Endothelial cell of umbilical vein (primary cell): ENCODE measurements at regions not wholly inside any gene's neighbourhood (a gene's known extent, or its start where the extent isn't known, plus 50 kb on each side); places are given as distances from the start of the nearest gene placed in this dataset.

Source experiments
- BruUV-seq: library from RNA; stranded (reverse); fragments of 400-500 nt; replicated peaks from 2 replicates; lab custom pipeline; 2021; lab: Mats Ljungman, UMichigan
- CTCF ChIA-PET: fragments of 300-600, 350-600 bp; sonication (Branson Sonifier 250); formaldehyde crosslinking; loops from one replicate; lab custom pipeline; 2021; ENCODE audit warnings: antibody characterized with exemption, inconsistent platforms; lab: Charles Lee
- POLR2A ChIA-PET: fragments of 300-600, 350-600 bp; sonication (Branson Sonifier 250); formaldehyde crosslinking; loops from one replicate; lab custom pipeline; 2021; ENCODE audit warnings: antibody characterized with exemption, inconsistent platforms; lab: Charles Lee
- DNase-seq: peaks from one replicate; pipeline ENCODE4 v3.0.0-alpha.2; 2011; ENCODE audit warnings: low read depth, low spot score
- FAIRE-seq: peaks from 2 replicates; lab custom pipeline; 2011; peaks lifted over from hg19 to GRCh38; lab: Jason Lieb, UNC
- H2AFZ ChIP-seq: 2 replicates; pipeline ENCODE4 v1.6.0; 2012; ENCODE audit warnings: low read depth, low read length, control low read depth, inconsistent platforms
- H3K27ac ChIP-seq: 2 replicates; pipeline ENCODE4 v1.5.1; 2011; ENCODE audit warnings: low read depth, mild to moderate bottlenecking, control low read depth, low read length, moderate library complexity; ENCODE audit not compliant: insufficient read depth
- H3K27me3 ChIP-seq, 2 experiments: 2 replicates each; pipeline versions ENCODE4 v1.6.0 to v1.6.1; 2011; ENCODE audit warnings: low read length in 2 of 2, mixed read lengths in 1 of 2; ENCODE audit not compliant: control insufficient read depth in 2 of 2, insufficient read depth in 2 of 2
- H3K36me3 ChIP-seq, 2 experiments: 2 replicates in 1 of 2; 3 replicates in 1 of 2; pipeline ENCODE4 v1.5.1; 2011; ENCODE audit warnings: low read length in 2 of 2, mild to moderate bottlenecking in 1 of 2, moderate library complexity in 1 of 2; ENCODE audit not compliant: control insufficient read depth in 2 of 2, insufficient read depth in 2 of 2; ENCODE audit errors: extremely low read depth in 1 of 2
- H3K4me1 ChIP-seq: 3 replicates; pipeline ENCODE4 v1.5.1; 2011; ENCODE audit warnings: mild to moderate bottlenecking, low read length; ENCODE audit not compliant: control insufficient read depth, insufficient read depth; ENCODE audit errors: extremely low read depth
- H3K4me2 ChIP-seq: 2 replicates; pipeline ENCODE4 v1.6.1; 2011; ENCODE audit warnings: low read length, control low read depth, mixed read lengths; ENCODE audit not compliant: insufficient read depth
- H3K4me3 ChIP-seq, 3 experiments: fragments of 200-600 bp in 1 of 3; sonication (generic), shearing (Covaris generic) in 1 of 3; replicated peaks in 1 of 3; 2 replicates each; pipeline ENCODE4 v1.5.1; 2011 to 2016; ENCODE audit warnings: control low read depth in 3 of 3, low read length in 3 of 3, mild to moderate bottlenecking in 2 of 3, inconsistent platforms in 1 of 3, low read depth in 1 of 3, moderate library complexity in 1 of 3; ENCODE audit not compliant: insufficient read depth in 1 of 3
- H3K79me2 ChIP-seq: 2 replicates; pipeline ENCODE4 v1.6.0; 2012; ENCODE audit warnings: low read length, inconsistent platforms; ENCODE audit not compliant: control insufficient read depth, insufficient read depth
- H3K9ac ChIP-seq: replicated peaks from 2 replicates; pipeline ENCODE3; 2011; ENCODE audit warnings: low read length, control low read depth; ENCODE audit not compliant: insufficient read depth; ENCODE audit errors: extremely low read depth
- H3K9me1 ChIP-seq: replicated peaks from 3 replicates; pipeline ENCODE4 v1.6.0; 2011; ENCODE audit warnings: mild to moderate bottlenecking, low read length; ENCODE audit not compliant: control insufficient read depth, insufficient read depth; ENCODE audit errors: extremely low read depth
- H3K9me3 ChIP-seq: replicated peaks from 2 replicates; pipeline ENCODE4 v1.5.1; 2012; ENCODE audit warnings: low read length, inconsistent platforms; ENCODE audit not compliant: control insufficient read depth, insufficient read depth
- H4K20me1 ChIP-seq: replicated peaks from 2 replicates; pipeline ENCODE3; 2011; ENCODE audit warnings: mild to moderate bottlenecking, low read length; ENCODE audit not compliant: control insufficient read depth, insufficient read depth; ENCODE audit errors: extremely low read depth
- CTCF ChIP-seq, 2 donors: IDR thresholded peaks; 1 replicate in 1 of 2; 2 replicates in 1 of 2; pipeline ENCODE4 v1.5.1; 2011; ENCODE audit warnings: low read length in 2 of 2, mild to moderate bottlenecking in 2 of 2, moderate library complexity in 2 of 2, control low read depth in 1 of 2, inconsistent platforms in 1 of 2, low read depth in 1 of 2; ENCODE audit not compliant: insufficient read depth in 1 of 2; ENCODE audit errors: extremely low read depth in 1 of 2
- EZH2 ChIP-seq: IDR thresholded peaks from 2 replicates; pipeline ENCODE4 v1.6.1; 2012; ENCODE audit warnings: borderline replicate concordance, low read depth, mild to moderate bottlenecking, moderate library complexity, low read length, inconsistent platforms; ENCODE audit not compliant: severe bottlenecking
- FOS ChIP-seq: IDR thresholded peaks from 2 replicates; pipeline ENCODE4 v1.6.1; 2011; ENCODE audit warnings: mild to moderate bottlenecking, low read length, moderate library complexity, borderline replicate concordance; ENCODE audit not compliant: insufficient read depth
- GATA2 ChIP-seq: IDR thresholded peaks from 2 replicates; pipeline ENCODE4 v1.7.0; 2011; ENCODE audit warnings: low read depth, mild to moderate bottlenecking, moderate library complexity, mixed read lengths, low read length; ENCODE audit not compliant: insufficient read length, insufficient read depth
- JUN ChIP-seq: IDR thresholded peaks from 2 replicates; pipeline ENCODE4 v1.6.1; 2011; ENCODE audit warnings: borderline replicate concordance, low read depth; ENCODE audit not compliant: insufficient read length, insufficient read depth
- MAX ChIP-seq: IDR thresholded peaks from 2 replicates; pipeline ENCODE4 v1.6.1; 2011; ENCODE audit not compliant: insufficient read depth, insufficient read length
- MYC ChIP-seq: IDR thresholded peaks from one replicate; pipeline ENCODE4 v1.6.1; 2011; ENCODE audit warnings: mild to moderate bottlenecking, low read depth, low read length
- POLR2A ChIP-seq: IDR thresholded peaks from 2 replicates; pipeline ENCODE4 v1.6.1; 2012; ENCODE audit warnings: low read depth, mild to moderate bottlenecking, control low read depth, low read length
- POLR2AphosphoS5 ChIP-seq: IDR thresholded peaks from 2 replicates; pipeline ENCODE4 v1.6.1; 2012; ENCODE audit warnings: low read depth, mild to moderate bottlenecking, control low read depth, low read length, moderate library complexity; ENCODE audit not compliant: insufficient read depth
- dilution Hi-C: fragments of 300-500 bp; cut with MboI; formaldehyde crosslinking; loops from one replicate; pipeline ENCODE4 v1.15.0; 2019; ENCODE audit warnings: low sequenced_read_pairs; ENCODE audit not compliant: extremely low pct_ligation_motif_present
- intact Hi-C: fragments of 100-400 bp; cut with micrococcal nuclease; formaldehyde crosslinking; loops from one replicate; pipeline ENCODE4 v1.10.0; 2022

GRCh38 chr5:171639205-171639621 lies 146.4 kb upstream of the SMIM23 start:
- H2AFZ ChIP-seq: no peak overlapping the region
- intact Hi-C loops: loop anchor here (10.0 kb wide), 1 partner anchor 406 kb away; no protein-coding TSS in a partner anchor
- FAIRE-seq (no peak), DNase-seq (no peak)
- no peak overlapping the region for H3K27ac ChIP-seq
- H3K27me3 ChIP-seq: no peaks in the 10 kb centered on the region
- H3K4me1 ChIP-seq: no peaks in the 10 kb centered on the region
- H3K36me3 ChIP-seq: no peaks in the 10 kb centered on the region
- ChIA-PET POLR2A (no interaction called here), CTCF (interaction anchor here (0.8 to 2.5 kb wide), 2 partner anchors 9 to 273 kb away, joined by 3 to 23 read pairs; no protein-coding TSS in a partner anchor)
- no peaks in the 10 kb centered on the region for H3K9me1 ChIP-seq
- no peaks in the 10 kb centered on the region for H3K79me2 ChIP-seq
- no peak overlapping the region for H3K4me3 ChIP-seq
- no peak overlapping the region for H3K4me2 ChIP-seq
- H4K20me1 ChIP-seq: no peaks in the 10 kb centered on the region
- no peaks in the 10 kb centered on the region for H3K9me3 ChIP-seq
- no TSS peak for BruUV-seq
- no peak for TF ChIP-seq GATA2
- TF ChIP-seq MAX: no peak
- no peak for TF ChIP-seq POLR2A
- TF ChIP-seq JUN: no peak
- no peak for TF ChIP-seq CTCF (IDR thresholded peaks at IDR 0.05; ENCODE audit: extremely low read depth in 1 of 2, insufficient read depth in 1 of 2, low read depth in 1 of 2, low read length in 2 of 2)
- TF ChIP-seq EZH2: no peak
- no peak for TF ChIP-seq FOS
- no peak for TF ChIP-seq MYC
- no peak for TF ChIP-seq POLR2AphosphoS5
- dilution Hi-C loops: no loop called here
- H3K9ac ChIP-seq: no peak overlapping the region
